ENCODE measurements at regions not wholly inside any gene's neighbourhood (a gene's known extent, or its start where the extent isn't known, plus 50 kb on each side); places are given as distances from the start of the nearest gene placed in this dataset.
"Not testable (repeated sequence)": the region's sequence is repeated elsewhere in the genome, so short reads cannot be mapped to it uniquely, and the experiment has no call there.

- Histone ChIP-seq H3K4me3 (no peak overlapping the region), H3K27ac (peak overlapping the region in 1 of 21 experiments; percentile 47)
These were observed 305.0 kb upstream of the ID2 start for GRCh38 chr2:8376603-8377410.

DNA sequence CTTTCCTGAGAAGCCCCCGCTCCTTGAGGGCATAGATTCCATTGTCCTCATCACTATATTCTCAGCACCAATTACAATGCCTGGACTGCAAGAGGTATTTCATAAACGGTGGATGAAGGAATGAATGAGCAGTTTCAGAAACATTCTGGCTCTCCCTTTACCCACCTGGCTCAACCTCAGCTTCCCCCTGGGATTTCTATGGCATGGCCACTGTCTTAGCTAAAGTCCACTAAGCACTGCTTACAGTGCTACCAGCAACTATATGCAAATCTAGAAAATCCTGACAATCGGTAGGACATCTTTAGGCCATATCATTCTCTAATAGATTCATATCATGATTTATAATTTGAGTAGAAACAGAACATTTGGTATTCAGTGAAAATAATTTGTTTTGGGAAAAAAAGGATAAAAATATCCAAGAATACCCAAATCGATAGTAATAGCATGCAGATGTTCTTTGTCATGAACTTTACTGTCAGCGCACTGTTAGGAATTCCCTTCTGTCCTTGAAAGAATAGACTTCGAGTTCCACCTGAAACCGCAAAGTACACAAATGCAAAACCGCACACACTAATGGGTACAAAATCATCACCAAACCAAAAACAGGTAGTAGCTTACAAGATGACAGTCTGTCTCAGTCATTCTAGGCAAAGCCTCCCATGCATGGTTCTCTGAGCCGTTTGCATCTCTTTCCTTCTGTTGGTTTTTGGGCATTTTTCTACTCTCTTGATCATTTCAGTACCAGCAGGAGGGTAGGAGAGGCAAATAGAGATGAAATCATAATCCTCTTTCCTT, 303.6 kb upstream of the ID2 start:
- no peak overlapping the region for H3K4me3 ChIP-seq

GRCh38 chr2:8379128-8379527, 302.7 kb upstream of the ID2 start:
- H3K4me3 ChIP-seq: no peak overlapping the region
- no peak overlapping the region for H3K27ac ChIP-seq

More for the DNA sequence above, 303.6 kb upstream of the ID2 start:
- peak overlapping the region in 1 of 21 experiments; percentile 27 for H3K27ac ChIP-seq

DNA sequence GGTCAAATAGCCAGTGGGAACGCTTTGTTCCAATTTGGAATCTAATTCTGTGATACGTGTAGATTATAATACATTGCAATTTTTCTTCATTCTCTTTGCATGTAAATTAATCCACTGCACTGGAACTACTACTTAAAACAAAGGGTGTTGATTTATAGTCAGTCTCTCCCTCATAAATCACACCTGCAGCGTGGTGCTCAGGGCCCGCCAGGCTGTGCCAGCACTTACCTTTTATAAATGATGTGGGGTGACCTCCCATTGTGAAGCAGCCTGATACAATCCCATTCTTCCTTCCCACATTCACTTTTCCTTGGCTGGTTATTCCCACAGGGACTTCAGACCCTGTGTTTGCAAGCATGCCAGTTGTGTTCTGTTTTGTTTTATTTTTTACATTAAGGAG, 302.3 kb upstream of the ID2 start:
- H3K27ac ChIP-seq: peak overlapping the region in 1 of 21 experiments; percentile 2
- no peak overlapping the region for H3K4me3 ChIP-seq

GRCh38 chr2:8380026-8380425, 301.8 kb upstream of the ID2 start:
- peak overlapping the region in 1 of 21 experiments; percentile 2 for H3K27ac ChIP-seq

DNA sequence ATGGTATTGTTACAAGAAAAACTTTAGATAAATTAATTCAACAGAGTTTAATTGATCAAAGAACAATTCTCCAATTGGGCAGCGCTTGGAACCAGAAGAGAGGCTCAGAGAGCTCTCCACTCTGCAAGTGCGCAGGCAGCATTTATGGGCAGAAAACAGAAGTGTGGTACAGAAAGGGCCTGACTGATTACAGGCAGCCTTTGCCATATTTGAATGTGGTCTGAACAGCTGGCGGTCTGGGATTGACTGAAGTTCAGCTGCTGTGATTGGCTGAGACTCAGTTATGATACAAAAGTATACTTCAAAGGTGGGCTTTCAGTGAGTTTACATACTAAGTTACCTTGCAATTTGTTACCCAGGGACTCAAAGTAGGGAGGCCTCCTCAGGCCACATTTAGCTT, 301.3 kb upstream of the ID2 start:
- no peak overlapping the region for H3K4me3 ChIP-seq
- peak overlapping the region in 1 of 21 experiments; percentile 14 for H3K27ac ChIP-seq

More at GRCh38 chr2:8380026-8380425, 301.8 kb upstream of the ID2 start:
- no peak overlapping the region for H3K4me3 ChIP-seq

GRCh38 chr2:8382485-8382884, 299.4 kb upstream of the ID2 start:
- no peak overlapping the region for H3K27ac ChIP-seq
- no peak overlapping the region for H3K4me3 ChIP-seq

- H3K27ac ChIP-seq: not testable (repeated sequence)
These were observed 295.1 kb upstream of the ID2 start for GRCh38 chr2:8386748-8387147.

GRCh38 chr2:8388781-8389180, 293.1 kb upstream of the ID2 start:
- no peak overlapping the region for H3K4me3 ChIP-seq
- H3K27ac ChIP-seq: no peak overlapping the region

More at GRCh38 chr2:8386748-8387147, 295.1 kb upstream of the ID2 start:
- H3K4me3 ChIP-seq: not testable (repeated sequence)

DNA sequence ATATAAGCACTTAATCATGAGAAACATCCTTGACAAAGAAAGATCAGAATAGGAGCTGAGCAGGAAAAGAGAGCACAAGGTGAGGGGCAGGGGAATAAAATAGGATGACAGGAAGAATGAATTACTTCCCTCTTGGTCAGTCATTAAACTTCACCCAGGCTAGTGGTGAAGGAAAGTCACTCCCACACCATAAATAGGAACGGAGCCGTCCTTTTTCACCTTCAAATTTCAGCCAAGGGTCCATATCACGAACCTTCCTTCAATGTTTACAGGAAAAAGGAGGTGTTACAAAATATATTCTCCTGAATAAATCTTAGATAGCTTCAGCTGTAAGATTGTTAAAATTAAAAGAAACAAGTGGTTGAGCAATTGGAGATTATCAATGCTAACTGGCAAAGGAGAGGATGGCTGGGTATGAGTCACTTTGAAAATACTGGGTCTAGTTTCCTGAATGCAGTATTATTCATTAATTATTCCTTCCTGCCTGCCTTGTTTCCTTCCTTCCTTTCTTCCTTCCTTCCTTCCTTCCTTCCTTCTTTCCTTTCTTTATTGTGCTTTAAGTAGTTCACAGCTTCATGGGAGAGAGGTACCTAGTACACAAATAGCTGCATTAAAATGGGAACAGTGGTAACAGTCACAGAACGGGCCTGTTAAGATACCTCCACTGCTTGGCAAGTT, 292.3 kb upstream of the ID2 start:
- Histone ChIP-seq H3K4me3 (no peak overlapping the region), H3K27ac (no peak overlapping the region)

GRCh38 chr2:8391126-8391525, 290.7 kb upstream of the ID2 start:
- Histone ChIP-seq H3K27ac (no peak overlapping the region), H3K4me3 (no peak overlapping the region)

- no peak overlapping the region for H3K27ac ChIP-seq
- no peak overlapping the region for H3K4me3 ChIP-seq
These were observed 290.3 kb upstream of the ID2 start for GRCh38 chr2:8391584-8391983.

GRCh38 chr2:8392098-8392866, 289.6 kb upstream of the ID2 start:
- Histone ChIP-seq H3K4me3 (no peak overlapping the region), H3K27ac (no peak overlapping the region)

DNA sequence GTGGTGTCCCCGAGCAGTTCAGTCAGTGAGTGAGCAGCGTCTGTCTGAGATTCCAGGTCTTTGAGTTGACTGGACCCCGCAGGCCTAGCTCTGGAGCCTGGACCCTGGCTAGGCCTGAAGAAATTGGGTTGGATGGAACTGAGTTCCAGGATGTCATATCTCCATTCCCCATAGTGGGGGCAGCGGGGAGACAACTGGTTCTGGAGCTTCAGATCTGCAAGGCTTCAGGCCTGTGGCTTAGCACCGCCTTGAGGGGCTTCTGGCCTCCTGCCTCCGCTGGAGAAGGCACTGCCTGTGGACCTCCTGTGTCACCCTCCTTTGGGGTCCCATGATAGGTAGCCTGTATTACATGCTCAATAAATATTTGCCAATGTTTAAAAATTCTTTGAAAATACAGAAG, 288.4 kb upstream of the ID2 start:
- Histone ChIP-seq H3K27ac (no peak overlapping the region), H3K4me3 (no peak overlapping the region)

DNA sequence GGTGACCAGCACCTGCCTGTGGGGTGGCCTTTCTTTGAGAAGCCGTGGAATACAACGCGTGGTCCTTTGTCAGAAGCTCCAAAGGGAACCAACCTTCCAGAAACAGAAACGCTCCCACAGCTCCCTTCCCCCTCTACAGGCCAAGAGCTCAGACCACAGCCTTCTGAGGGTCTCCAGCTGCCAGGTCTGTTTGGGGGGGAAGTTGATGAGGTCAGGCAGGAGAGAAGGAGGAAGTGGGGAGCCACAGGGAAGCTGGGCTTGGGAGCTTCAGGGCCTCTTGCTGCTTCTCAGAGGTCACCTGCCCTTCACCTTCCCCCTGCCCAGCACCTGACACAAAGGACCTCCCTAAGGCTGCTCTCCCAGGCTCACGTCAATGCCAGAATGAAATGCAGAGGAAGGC, 287.7 kb upstream of the ID2 start:
- H3K4me3 ChIP-seq: no peak overlapping the region
- H3K27ac ChIP-seq: no peak overlapping the region

GRCh38 chr2:8394569-8395359, 287.1 kb upstream of the ID2 start:
- no peak overlapping the region for H3K4me3 ChIP-seq
- no peak overlapping the region for H3K27ac ChIP-seq

- H3K27ac ChIP-seq: no peak overlapping the region
- H3K4me3 ChIP-seq: no peak overlapping the region
These were observed 286.1 kb upstream of the ID2 start for GRCh38 chr2:8395718-8396117.

DNA sequence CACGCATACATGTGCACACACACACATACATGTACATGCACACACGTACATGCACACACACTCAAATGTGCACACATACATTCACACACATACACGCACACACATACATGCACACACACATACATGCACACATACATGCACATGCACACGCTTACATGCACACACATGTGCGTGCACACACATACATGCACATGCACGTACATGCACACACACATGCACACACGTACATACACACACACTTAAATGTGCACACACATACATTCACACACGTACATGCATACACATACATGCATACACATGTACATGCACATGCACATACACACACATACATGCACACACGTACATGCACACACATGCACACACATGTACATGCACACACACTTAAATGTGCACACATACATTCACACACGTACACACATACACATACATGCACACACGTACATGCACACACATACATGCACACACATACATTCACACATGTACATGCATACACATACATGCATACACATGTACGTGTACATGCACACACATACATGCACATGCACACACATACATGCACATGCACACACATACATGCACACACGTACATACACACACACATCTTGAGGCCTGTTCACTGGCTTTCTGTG, 283.7 kb upstream of the ID2 start:
- no peak overlapping the region for H3K27ac ChIP-seq
- no peak overlapping the region for H3K4me3 ChIP-seq
